Astrocyte (in vitro differentiated cells and primary cell): ENCODE measurements at regions not wholly inside any gene's neighbourhood (a gene's known extent, or its start where the extent isn't known, plus 50 kb on each side); places are given as distances from the start of the nearest gene placed in this dataset.

Experiments
- DNase-seq: peaks from one replicate; pipeline ENCODE4 v3.0.0-alpha.2; 2010; ENCODE audit warnings: low read depth
- FAIRE-seq: peaks from 2 replicates; lab custom pipeline; 2011; peaks lifted over from hg19 to GRCh38; lab: Jason Lieb, UNC
- H2AFZ ChIP-seq: 2 replicates; pipeline ENCODE4 v1.6.0; 2012; ENCODE audit warnings: low read depth, low read length, inconsistent platforms
- H3K27ac ChIP-seq: 2 replicates; pipeline ENCODE4 v1.5.1; 2011; ENCODE audit warnings: low read depth, low read length, inconsistent platforms
- H3K27me3 ChIP-seq: 2 replicates; pipeline ENCODE4 v1.6.0; 2011; ENCODE audit warnings: low read length, inconsistent platforms; ENCODE audit not compliant: insufficient read depth
- H3K36me3 ChIP-seq: 2 replicates; pipeline ENCODE4 v1.5.1; 2011; ENCODE audit warnings: low read length, inconsistent platforms; ENCODE audit not compliant: insufficient read depth
- H3K4me1 ChIP-seq: 2 replicates; pipeline ENCODE4 v1.5.1; 2011; ENCODE audit warnings: low read length, inconsistent platforms; ENCODE audit not compliant: insufficient read depth
- H3K4me2 ChIP-seq: 2 replicates; pipeline ENCODE4 v1.6.0; 2012; ENCODE audit warnings: low read length, inconsistent platforms
- H3K4me3 ChIP-seq: 2 replicates; pipeline ENCODE4 v1.5.1; 2011; ENCODE audit warnings: low read depth, mild to moderate bottlenecking, low read length, inconsistent platforms; ENCODE audit not compliant: insufficient read depth
- H3K79me2 ChIP-seq: 2 replicates; pipeline ENCODE4 v1.6.0; 2012; ENCODE audit warnings: mild to moderate bottlenecking, low read length, inconsistent platforms; ENCODE audit not compliant: insufficient read depth
- H3K9ac ChIP-seq: 2 replicates; pipeline ENCODE4 v1.6.0; 2012; ENCODE audit warnings: mild to moderate bottlenecking, low read length, inconsistent platforms
- H3K9me3 ChIP-seq: 2 replicates; pipeline ENCODE4 v1.5.1; 2012; ENCODE audit warnings: low read depth, mild to moderate bottlenecking, low read length, inconsistent platforms; ENCODE audit not compliant: insufficient read depth
- H4K20me1 ChIP-seq: 2 replicates; pipeline ENCODE4 v1.6.0; 2012; ENCODE audit warnings: low read length, inconsistent platforms; ENCODE audit not compliant: insufficient read depth
- H3K27ac Mint-ChIP-seq: one replicate; pipeline ENCODE4 v1.8.0; 2021; ENCODE audit warnings: mild to moderate bottlenecking, mixed read lengths; ENCODE audit not compliant: unreplicated experiment
- H3K27me3 Mint-ChIP-seq: one replicate; pipeline ENCODE4 v1.8.0; 2021; ENCODE audit warnings: low read depth, mixed read lengths; ENCODE audit not compliant: unreplicated experiment
- H3K36me3 Mint-ChIP-seq: one replicate; pipeline ENCODE4 v1.8.0; 2021; ENCODE audit warnings: low read depth, mixed read lengths; ENCODE audit not compliant: unreplicated experiment
- H3K4me1 Mint-ChIP-seq: one replicate; pipeline ENCODE4 v1.8.0; 2021; ENCODE audit warnings: low read depth, mixed read lengths; ENCODE audit not compliant: unreplicated experiment
- H3K4me3 Mint-ChIP-seq: one replicate; pipeline ENCODE4 v1.8.0; 2021; ENCODE audit warnings: mild to moderate bottlenecking, moderate library complexity, mixed read lengths; ENCODE audit not compliant: unreplicated experiment
- H3K9me3 Mint-ChIP-seq: one replicate; pipeline ENCODE4 v1.8.0; 2021; ENCODE audit warnings: mild to moderate bottlenecking, mixed read lengths; ENCODE audit not compliant: unreplicated experiment
- EZH2 ChIP-seq: IDR thresholded peaks from 2 replicates; pipeline ENCODE4 v1.6.1; 2012; ENCODE audit warnings: mild to moderate bottlenecking, low read length, inconsistent platforms; ENCODE audit not compliant: insufficient read depth
- TF ChIP-seq, protein P1 (sequence below): IDR thresholded peaks from 2 replicates; pipeline ENCODE4 v1.5.1; 2011; ENCODE audit warnings: low read depth, mild to moderate bottlenecking, inconsistent platforms, low read length, moderate library complexity; ENCODE audit not compliant: insufficient read depth

GRCh38 chr2:16094811-16095210, 154.5 kb downstream of the MYCN start:
- H3K4me2 ChIP-seq, result no peak overlapping the region
- H3K27me3 Mint-ChIP-seq, result peaks cover 14% of the 10 kb centered on the region
- H3K27me3 ChIP-seq, result no peaks in the 10 kb centered on the region
- H3K27ac ChIP-seq, result no peak overlapping the region
- no peak overlapping the region for H3K27ac Mint-ChIP-seq
- no peak overlapping the region for H3K4me3 ChIP-seq
- H3K79me2 ChIP-seq, result no peaks in the 10 kb centered on the region
- peaks cover 5% of the 10 kb centered on the region for H3K9me3 ChIP-seq
- H2AFZ ChIP-seq, result no peak overlapping the region
- H3K36me3 Mint-ChIP-seq, result no peaks in the 10 kb centered on the region
- H3K4me3 Mint-ChIP-seq, result no peak overlapping the region
- H3K4me1 Mint-ChIP-seq, result no peaks in the 10 kb centered on the region
- no peaks in the 10 kb centered on the region for H3K36me3 ChIP-seq
- TF ChIP-seq, protein P1, sequence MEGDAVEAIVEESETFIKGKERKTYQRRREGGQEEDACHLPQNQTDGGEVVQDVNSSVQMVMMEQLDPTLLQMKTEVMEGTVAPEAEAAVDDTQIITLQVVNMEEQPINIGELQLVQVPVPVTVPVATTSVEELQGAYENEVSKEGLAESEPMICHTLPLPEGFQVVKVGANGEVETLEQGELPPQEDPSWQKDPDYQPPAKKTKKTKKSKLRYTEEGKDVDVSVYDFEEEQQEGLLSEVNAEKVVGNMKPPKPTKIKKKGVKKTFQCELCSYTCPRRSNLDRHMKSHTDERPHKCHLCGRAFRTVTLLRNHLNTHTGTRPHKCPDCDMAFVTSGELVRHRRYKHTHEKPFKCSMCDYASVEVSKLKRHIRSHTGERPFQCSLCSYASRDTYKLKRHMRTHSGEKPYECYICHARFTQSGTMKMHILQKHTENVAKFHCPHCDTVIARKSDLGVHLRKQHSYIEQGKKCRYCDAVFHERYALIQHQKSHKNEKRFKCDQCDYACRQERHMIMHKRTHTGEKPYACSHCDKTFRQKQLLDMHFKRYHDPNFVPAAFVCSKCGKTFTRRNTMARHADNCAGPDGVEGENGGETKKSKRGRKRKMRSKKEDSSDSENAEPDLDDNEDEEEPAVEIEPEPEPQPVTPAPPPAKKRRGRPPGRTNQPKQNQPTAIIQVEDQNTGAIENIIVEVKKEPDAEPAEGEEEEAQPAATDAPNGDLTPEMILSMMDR, result no peak
- TF ChIP-seq EZH2, result no peak
- no peak for FAIRE-seq
- H3K9me3 Mint-ChIP-seq, result peaks cover 2% of the 10 kb centered on the region
- no peaks in the 10 kb centered on the region for H4K20me1 ChIP-seq
- no peak overlapping the region for H3K9ac ChIP-seq
- no peaks in the 10 kb centered on the region for H3K4me1 ChIP-seq
- DNase-seq, result no peak

- Histone ChIP-seq H3K4me1 (no peaks in the 10 kb centered on the region), H3K79me2 (no peaks in the 10 kb centered on the region), H3K9me3 (peaks cover 5% of the 10 kb centered on the region), H3K9ac (no peak overlapping the region), H3K4me2 (no peak overlapping the region), H4K20me1 (no peaks in the 10 kb centered on the region), H3K36me3 (no peaks in the 10 kb centered on the region), H3K27ac (no peak overlapping the region), H3K27me3 (no peaks in the 10 kb centered on the region), H3K4me3 (no peak overlapping the region), H2AFZ (no peak overlapping the region)
- peaks cover 2% of the 10 kb centered on the region for H3K9me3 Mint-ChIP-seq
- peaks cover 14% of the 10 kb centered on the region for H3K27me3 Mint-ChIP-seq
- no peak for DNase-seq
- no peaks in the 10 kb centered on the region for H3K36me3 Mint-ChIP-seq
- no peak for FAIRE-seq
- no peak overlapping the region for H3K27ac Mint-ChIP-seq
- TF ChIP-seq, protein P1, result no peak
- no peak for TF ChIP-seq EZH2
- no peak overlapping the region for H3K4me3 Mint-ChIP-seq
- no peaks in the 10 kb centered on the region for H3K4me1 Mint-ChIP-seq
Observed at GRCh38 chr2:16093639-16094529, 153.5 kb downstream of the MYCN start.
